HG03442 (cell line): ENCODE measurements at regions not wholly inside any gene's neighbourhood (a gene's known extent, or its start where the extent isn't known, plus 50 kb on each side); places are given as distances from the start of the nearest gene placed in this dataset.

Source experiments
- ATAC-seq: cut with Tn5 transposase; IDR thresholded peaks from one replicate; pipeline ENCODE4 v1.9.1; 2021; ENCODE audit warnings: mild to moderate bottlenecking, moderate library complexity; ENCODE audit not compliant: unreplicated experiment

- ATAC-seq = no peak
These were observed 79.0 kb upstream of the GPR26 start for GRCh38 chr10:123587110-123587509.

GRCh38 chr10:123588386-123588914, 77.7 kb upstream of the GPR26 start:
- no peak for ATAC-seq

DNA sequence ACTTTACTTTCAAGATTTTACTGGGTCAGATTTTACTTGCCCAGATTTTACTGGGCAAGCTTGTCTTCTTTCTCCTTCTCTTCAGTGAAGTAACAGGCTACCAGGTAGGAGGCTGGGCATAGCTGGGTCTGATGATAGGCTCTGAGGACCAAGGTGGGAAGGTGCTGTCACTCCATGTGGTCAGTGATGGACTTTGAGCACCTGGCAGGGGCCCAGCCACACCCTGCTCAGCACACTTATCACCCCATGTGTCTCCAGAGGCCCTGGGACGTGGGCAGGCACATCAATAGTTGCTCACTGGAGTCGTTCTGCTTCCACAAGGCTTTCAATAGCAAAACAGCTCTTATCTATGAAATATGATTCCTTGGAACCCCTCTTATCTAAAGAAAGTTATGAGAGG, 70.5 kb upstream of the GPR26 start:
- no peak for ATAC-seq

DNA sequence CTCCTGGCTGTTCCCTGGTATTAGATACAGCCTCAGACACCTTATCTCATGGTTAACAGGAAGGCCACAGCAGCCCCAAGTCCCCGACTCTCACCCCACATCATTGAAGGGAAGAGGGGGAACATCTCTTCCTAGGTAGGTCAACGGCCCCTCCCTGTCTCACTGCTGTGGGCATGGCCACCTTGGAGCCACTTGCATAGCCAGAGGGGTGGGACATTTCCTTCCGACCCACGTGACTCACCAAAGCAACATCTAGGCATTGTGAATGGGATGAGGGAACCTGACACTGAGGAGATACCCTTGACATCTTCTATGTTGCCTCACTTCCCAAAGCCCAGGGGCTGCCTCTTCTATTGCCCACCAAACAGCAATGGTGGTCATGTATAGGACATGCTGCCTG, 68.5 kb upstream of the GPR26 start:
- no peak for ATAC-seq

GRCh38 chr10:123599366-123599849, 66.7 kb upstream of the GPR26 start:
- no peak for ATAC-seq

DNA sequence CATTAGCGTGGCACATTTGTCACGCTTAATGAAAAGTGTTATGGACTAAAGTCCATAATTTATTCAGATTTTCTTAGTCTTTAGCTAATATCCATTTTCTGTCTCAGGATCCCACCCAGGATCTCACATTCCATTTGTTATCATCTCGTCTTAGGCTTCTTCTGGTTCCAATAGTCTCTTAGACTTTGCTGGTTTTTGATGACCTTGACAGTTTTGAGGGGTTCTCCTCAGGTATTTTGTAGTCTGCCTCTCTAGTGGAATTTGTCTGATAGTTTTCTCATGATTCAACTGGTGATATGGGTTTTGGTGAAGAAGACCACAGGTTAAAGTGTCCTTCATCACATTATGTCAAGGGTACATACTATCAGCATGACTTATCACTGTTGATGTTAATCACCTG, 66.0 kb upstream of the GPR26 start:
- no peak for ATAC-seq

DNA sequence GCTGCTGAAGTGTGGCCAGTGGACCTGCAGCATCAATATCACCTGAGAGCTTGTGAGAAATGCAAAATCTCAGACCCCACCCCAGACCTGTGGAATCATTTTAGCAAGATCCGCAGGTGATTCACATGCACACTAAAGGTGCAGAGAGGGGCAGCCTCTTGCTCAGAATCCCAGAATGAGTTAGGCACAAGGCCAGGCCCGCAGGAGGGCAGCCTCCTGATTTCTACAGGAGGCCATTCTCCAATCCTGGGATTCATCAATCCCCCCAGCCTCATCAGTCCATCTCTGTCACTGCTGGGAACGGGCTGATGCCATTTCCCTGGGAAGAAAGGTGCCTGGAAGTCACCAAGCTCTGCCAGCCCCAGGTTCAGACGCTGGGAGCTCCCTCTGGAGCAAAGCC, 63.0 kb upstream of the GPR26 start:
- ATAC-seq = no peak

GRCh38 chr10:123604506-123604905, 61.6 kb upstream of the GPR26 start:
- no peak for ATAC-seq

DNA sequence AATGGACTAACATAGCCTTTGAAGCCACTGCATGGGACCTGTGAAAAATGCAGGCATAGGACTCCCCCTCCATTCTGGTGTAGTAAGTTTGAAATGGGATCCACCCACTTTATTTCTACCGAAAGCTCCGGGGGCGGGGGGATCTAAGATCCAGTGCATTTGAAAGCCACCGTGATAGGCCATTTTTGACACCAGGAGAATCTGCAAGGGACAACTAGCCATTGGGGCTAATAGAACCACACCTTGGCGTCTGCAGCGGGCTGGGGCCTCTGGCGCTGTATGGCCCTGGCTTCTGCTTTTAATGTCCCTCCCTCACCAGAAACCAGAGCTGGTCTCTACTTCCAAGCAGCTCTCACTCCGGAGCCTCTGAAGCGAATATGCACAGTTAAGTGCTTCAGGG, 60.1 kb upstream of the GPR26 start:
- ATAC-seq = no peak

DNA sequence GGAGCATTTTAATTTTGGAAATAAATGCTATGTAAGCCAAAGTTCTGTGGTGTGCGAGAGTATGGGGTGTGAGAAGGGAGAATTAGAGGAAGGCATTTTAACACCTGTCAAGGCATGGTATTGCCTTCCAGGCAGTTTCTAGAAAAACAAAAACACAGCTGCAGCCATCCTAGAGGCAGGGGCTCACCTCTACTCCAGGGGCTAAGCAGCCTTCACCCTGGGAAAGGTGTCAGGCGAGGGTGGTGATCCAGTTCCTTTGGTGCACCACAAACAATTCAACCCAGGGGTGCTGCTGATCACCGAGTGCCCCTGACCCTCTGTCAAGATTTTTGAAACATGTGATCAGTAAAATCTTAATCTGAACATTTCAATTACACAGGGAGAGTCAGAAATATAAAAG, 59.2 kb upstream of the GPR26 start:
- ATAC-seq = no peak

GRCh38 chr10:123607386-123607785, 58.8 kb upstream of the GPR26 start:
- no peak for ATAC-seq

GRCh38 chr10:123608047-123608446, 58.1 kb upstream of the GPR26 start:
- ATAC-seq = no peak

DNA sequence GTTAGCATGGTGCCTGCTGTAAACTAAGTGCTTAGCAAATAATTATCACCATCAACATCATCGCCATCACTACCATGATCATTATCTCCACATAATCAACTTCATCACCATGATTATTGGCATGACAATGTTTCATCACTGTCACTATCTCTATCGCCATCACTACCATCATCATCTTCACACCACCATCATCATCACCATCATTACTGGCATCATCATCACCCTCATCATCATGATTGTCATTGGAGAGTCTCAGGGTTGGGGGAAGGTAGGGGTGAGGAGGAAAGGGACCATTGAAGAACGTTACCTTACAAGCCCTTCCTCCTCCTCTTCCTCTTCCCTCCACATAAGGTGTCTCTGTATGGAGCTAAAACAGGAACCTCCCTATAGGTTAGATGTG, 54.9 kb upstream of the GPR26 start:
- no peak for ATAC-seq

GRCh38 chr10:123611876-123612275, 54.3 kb upstream of the GPR26 start:
- ATAC-seq = no peak

DNA sequence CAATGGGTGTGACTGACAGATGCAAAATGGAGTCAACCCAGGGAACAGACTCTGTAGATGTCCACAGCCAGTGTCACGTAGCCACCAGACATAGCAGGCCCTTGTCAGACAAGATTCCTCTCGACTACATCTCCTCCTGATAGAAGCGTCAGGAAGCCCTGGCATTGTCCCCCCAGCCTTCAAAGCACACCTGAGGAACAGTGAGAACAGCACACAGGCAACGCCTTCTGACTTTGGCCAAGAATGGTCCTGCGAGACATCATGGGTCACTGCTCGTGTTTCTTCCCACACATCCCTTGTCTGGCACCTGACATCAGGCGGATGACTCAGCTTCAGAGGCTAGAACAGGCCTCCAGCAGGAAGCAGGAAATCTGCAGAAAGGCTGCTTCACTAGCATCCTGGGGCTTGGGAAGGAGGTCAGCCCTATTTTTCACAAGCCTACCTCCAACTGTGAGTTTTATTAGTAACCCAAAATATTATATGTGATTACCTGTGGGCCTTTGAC, 52.8 kb upstream of the GPR26 start:
- ATAC-seq = no peak

- no peak for ATAC-seq
These were observed 51.3 kb upstream of the GPR26 start for GRCh38 chr10:123614888-123615287.
